GM21619 (cell line): ENCODE measurements at regions not wholly inside any gene's neighbourhood (a gene's known extent, or its start where the extent isn't known, plus 50 kb on each side); places are given as distances from the start of the nearest gene placed in this dataset.
"Not testable (repeated sequence)": the region's sequence is repeated elsewhere in the genome, so short reads cannot be mapped to it uniquely, and the experiment has no call there.

Source experiments
- ATAC-seq: cut with Tn5 transposase; IDR thresholded peaks from one replicate; pipeline ENCODE4 v1.9.1; 2021; ENCODE audit not compliant: unreplicated experiment

GRCh38 chr21:25531538-25532250, 75.6 kb downstream of the MRPL39 start:
- ATAC-seq: not testable (repeated sequence)

- no peak for ATAC-seq
Measured at GRCh38 chr21:25528515-25528914, 78.8 kb downstream of the MRPL39 start.

- no peak for ATAC-seq
Measured at GRCh38 chr21:25518491-25518911, 88.8 kb downstream of the MRPL39 start.

GRCh38 chr21:25515484-25516405, 91.5 kb downstream of the MRPL39 start:
- no peak for ATAC-seq

- ATAC-seq: no peak
Measured at GRCh38 chr21:25513810-25514209, 93.5 kb downstream of the MRPL39 start.

GRCh38 chr21:25512095-25513081, 94.9 kb downstream of the MRPL39 start:
- no peak for ATAC-seq

GRCh38 chr21:25509862-25510261, 97.4 kb downstream of the MRPL39 start:
- ATAC-seq: peak; percentile 41

GRCh38 chr21:25508364-25508763, 98.9 kb downstream of the MRPL39 start:
- no peak for ATAC-seq

- peak; percentile 40 for ATAC-seq
Measured at GRCh38 chr21:25507522-25507921, 99.8 kb downstream of the MRPL39 start.

GRCh38 chr21:25506887-25507286, 100.4 kb downstream of the MRPL39 start:
- ATAC-seq: no peak

- ATAC-seq: no peak
Measured at GRCh38 chr21:25506261-25506660, 101.0 kb downstream of the MRPL39 start.

GRCh38 chr21:25503981-25504380, 103.3 kb downstream of the MRPL39 start:
- ATAC-seq: no peak

- peak; percentile 64 for ATAC-seq
Measured at GRCh38 chr21:25501996-25502665, 105.2 kb downstream of the MRPL39 start.

GRCh38 chr21:25501462-25501861, 105.8 kb downstream of the MRPL39 start:
- peak; percentile 18 for ATAC-seq

- ATAC-seq: no peak
Measured at GRCh38 chr21:25500598-25500997, 106.7 kb downstream of the MRPL39 start.

GRCh38 chr21:25496825-25497482, 110.3 kb downstream of the MRPL39 start:
- ATAC-seq: no peak

GRCh38 chr21:25494804-25495203, 112.5 kb downstream of the MRPL39 start:
- no peak for ATAC-seq

- no peak for ATAC-seq
Measured at GRCh38 chr21:25493722-25494121, 113.6 kb downstream of the MRPL39 start.

- ATAC-seq: no peak
Measured at GRCh38 chr21:25491267-25491666, 116.0 kb downstream of the MRPL39 start.

- ATAC-seq: no peak
Measured at GRCh38 chr21:25490742-25491141, 116.5 kb downstream of the MRPL39 start.
